Gastrocnemius medialis (tissue), 4 donors: ENCODE measurements at regions not wholly inside any gene's neighbourhood (a gene's known extent, or its start where the extent isn't known, plus 50 kb on each side); places are given as distances from the start of the nearest gene placed in this dataset.

Experiments
- CTCF ChIP-seq, 5 experiments: fragments of 450-650 bp in 3 of 5; fragments of 200-600 bp in 2 of 5; sonication (generic) in 2 of 5; IDR thresholded peaks in 4 of 5; conservative IDR thresholded peaks in 1 of 5; 1 replicate in 4 of 5; 2 replicates in 1 of 5; pipeline ENCODE4 v1.5.1; 2016 to 2019; ENCODE audit warnings: antibody characterized with exemption in 5 of 5, mild to moderate bottlenecking in 3 of 5, moderate library complexity in 3 of 5
- POLR2A ChIP-seq, 2 donors: fragments of 450-650 bp; IDR thresholded peaks; one replicate each; pipeline ENCODE4 v1.6.1; 2017; ENCODE audit warnings: antibody characterized with exemption in 2 of 2, mild to moderate bottlenecking in 2 of 2, moderate library complexity in 2 of 2

GRCh38 chr15:77768107-77768506 lies 135.4 kb upstream of the LINGO1 start:
- TF ChIP-seq CTCF (IDR thresholded peaks at IDR 0.05 in 4 of 5, conservative IDR thresholded peaks at IDR 0.05 in 1 of 5) (no peak), POLR2A (IDR thresholded peaks at IDR 0.05) (no peak)
